OCI-LY7 (cell line): ENCODE measurements at regions not wholly inside any gene's neighbourhood (a gene's known extent, or its start where the extent isn't known, plus 50 kb on each side); places are given as distances from the start of the nearest gene placed in this dataset.

Source experiments
- BruUV-seq: library from RNA; stranded (reverse); fragments of 400-500 nt; replicated peaks from 2 replicates; lab custom pipeline; 2021; lab: Mats Ljungman, UMichigan
- CTCF ChIA-PET: fragments of 300-600 bp; sonication (Branson Sonifier 250); formaldehyde crosslinking; loops from one replicate; lab custom pipeline; 2022; ENCODE audit warnings: antibody characterized with exemption; ENCODE audit not compliant: unreplicated experiment; lab: Charles Lee
- POLR2A ChIA-PET: fragments of 300-600 bp; sonication (Branson Sonifier 250); formaldehyde crosslinking; loops from one replicate; lab custom pipeline; 2022; ENCODE audit warnings: antibody characterized with exemption; lab: Charles Lee
- DNase-seq: peaks from one replicate; pipeline ENCODE4 v3.0.0-alpha.2; 2015; ENCODE audit warnings: low spot score
- H2AFZ ChIP-seq: fragments of 200-600 bp; sonication (generic), shearing (Covaris generic); 2 replicates; pipeline ENCODE4 v1.6.1; 2014; ENCODE audit warnings: mild to moderate bottlenecking, antibody characterized with exemption, low read length, moderate library complexity
- H3K27ac ChIP-seq: fragments of 200-600 bp; sonication (generic); 2 replicates; pipeline ENCODE4 v1.5.1; 2014; ENCODE audit warnings: mixed run types, low read depth, mild to moderate bottlenecking, moderate library complexity, low read length, inconsistent platforms; ENCODE audit not compliant: poor library complexity, severe bottlenecking
- H3K36me3 ChIP-seq: fragments of 200-600 bp; sonication (generic); 2 replicates; pipeline ENCODE4 v1.6.1; 2014; ENCODE audit warnings: mild to moderate bottlenecking, antibody characterized with exemption, low read length, moderate library complexity, mixed read lengths; ENCODE audit not compliant: insufficient read depth
- H3K4me1 ChIP-seq: fragments of 200-600 bp; sonication (generic); 2 replicates; pipeline ENCODE4 v1.5.1; 2014; ENCODE audit warnings: mild to moderate bottlenecking, low read length; ENCODE audit not compliant: insufficient read depth, poor library complexity, severe bottlenecking
- H3K4me2 ChIP-seq: fragments of 200-600 bp; sonication (generic); 2 replicates; pipeline ENCODE4 v1.6.1; 2014; ENCODE audit warnings: mild to moderate bottlenecking, low read length
- H3K4me3 ChIP-seq: fragments of 200-600 bp; sonication (generic); 2 replicates; pipeline ENCODE4 v1.5.1; 2014; ENCODE audit warnings: mild to moderate bottlenecking, low read depth, low read length; ENCODE audit not compliant: poor library complexity, severe bottlenecking
- H3K79me2 ChIP-seq: fragments of 200-600 bp; sonication (generic); 2 replicates; pipeline ENCODE4 v1.6.1; 2016; ENCODE audit warnings: low read depth, mild to moderate bottlenecking, low read length, moderate library complexity, mixed read lengths; ENCODE audit not compliant: insufficient read depth
- H3K9me2 ChIP-seq: fragments of 200-600 bp; sonication (generic); 2 replicates; pipeline ENCODE4 v1.6.1; 2016; ENCODE audit warnings: mild to moderate bottlenecking, low read length, mixed read lengths; ENCODE audit not compliant: insufficient read depth
- H3K9me3 ChIP-seq: fragments of 200-600 bp; sonication (generic); 2 replicates; pipeline ENCODE4 v1.6.1; 2014; ENCODE audit warnings: mild to moderate bottlenecking, mixed run types, low read length, mixed read lengths
- H4K20me1 ChIP-seq: fragments of 200-600 bp; sonication (generic); 2 replicates; pipeline ENCODE4 v1.6.1; 2014; ENCODE audit warnings: mild to moderate bottlenecking, antibody characterized with exemption, low read length, moderate library complexity, mixed read lengths; ENCODE audit not compliant: insufficient read depth
- EZH2phosphoT487 ChIP-seq: fragments of 200-600 bp; sonication (generic); IDR thresholded peaks from 2 replicates; pipeline ENCODE4 v1.6.1; 2018; ENCODE audit warnings: low read depth, borderline replicate concordance, mild to moderate bottlenecking, mixed run types, antibody characterized with exemption, low read length, moderate library complexity, mixed read lengths
- intact Hi-C: fragments of 100-400 bp; cut with micrococcal nuclease; formaldehyde crosslinking; loops from one replicate; pipeline ENCODE4 v1.10.0; 2022; ENCODE audit not compliant: unreplicated experiment
- TF ChIP-seq, protein P1 (sequence below): fragments of 200-600 bp; sonication (generic); conservative IDR thresholded peaks from 2 replicates; pipeline ENCODE4 v1.5.1; 2014; ENCODE audit warnings: mild to moderate bottlenecking, antibody characterized with exemption, low read length, moderate library complexity, mixed read lengths

DNA sequence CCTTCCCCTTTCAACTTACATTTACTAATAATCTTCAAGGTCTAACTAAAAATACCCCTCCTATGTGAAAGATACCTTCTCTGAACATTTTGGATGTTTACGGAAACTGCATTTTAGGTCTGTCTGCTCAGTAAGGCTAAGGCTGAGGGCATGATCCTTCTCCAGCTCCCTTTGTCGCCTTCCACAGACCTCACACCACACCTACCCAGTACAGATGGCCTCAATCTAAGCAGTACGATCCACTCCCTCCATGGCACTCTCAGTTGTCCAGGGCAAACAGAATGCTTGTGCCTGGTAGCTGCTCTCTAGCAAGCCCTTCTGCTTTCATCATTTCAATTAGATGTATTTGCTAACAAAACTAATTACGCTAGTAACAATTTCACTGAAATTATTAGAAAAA, 178.3 kb downstream of the CNTN3 start:
- no peaks in the 10 kb centered on the region for H3K79me2 ChIP-seq
- no peaks in the 10 kb centered on the region for H4K20me1 ChIP-seq
- no peaks in the 10 kb centered on the region for H3K36me3 ChIP-seq
- H3K9me3 ChIP-seq: no peaks in the 10 kb centered on the region
- ChIA-PET POLR2A (no interaction called here), CTCF (no interaction called here)
- H3K4me2 ChIP-seq: no peak overlapping the region
- no peaks in the 10 kb centered on the region for H3K9me2 ChIP-seq
- no peak overlapping the region for H2AFZ ChIP-seq
- H3K4me1 ChIP-seq: no peaks in the 10 kb centered on the region
- no peak overlapping the region for H3K4me3 ChIP-seq
- no peak for DNase-seq
- no peak for TF ChIP-seq EZH2phosphoT487
- TF ChIP-seq, protein P1, sequence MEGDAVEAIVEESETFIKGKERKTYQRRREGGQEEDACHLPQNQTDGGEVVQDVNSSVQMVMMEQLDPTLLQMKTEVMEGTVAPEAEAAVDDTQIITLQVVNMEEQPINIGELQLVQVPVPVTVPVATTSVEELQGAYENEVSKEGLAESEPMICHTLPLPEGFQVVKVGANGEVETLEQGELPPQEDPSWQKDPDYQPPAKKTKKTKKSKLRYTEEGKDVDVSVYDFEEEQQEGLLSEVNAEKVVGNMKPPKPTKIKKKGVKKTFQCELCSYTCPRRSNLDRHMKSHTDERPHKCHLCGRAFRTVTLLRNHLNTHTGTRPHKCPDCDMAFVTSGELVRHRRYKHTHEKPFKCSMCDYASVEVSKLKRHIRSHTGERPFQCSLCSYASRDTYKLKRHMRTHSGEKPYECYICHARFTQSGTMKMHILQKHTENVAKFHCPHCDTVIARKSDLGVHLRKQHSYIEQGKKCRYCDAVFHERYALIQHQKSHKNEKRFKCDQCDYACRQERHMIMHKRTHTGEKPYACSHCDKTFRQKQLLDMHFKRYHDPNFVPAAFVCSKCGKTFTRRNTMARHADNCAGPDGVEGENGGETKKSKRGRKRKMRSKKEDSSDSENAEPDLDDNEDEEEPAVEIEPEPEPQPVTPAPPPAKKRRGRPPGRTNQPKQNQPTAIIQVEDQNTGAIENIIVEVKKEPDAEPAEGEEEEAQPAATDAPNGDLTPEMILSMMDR: no peak
- BruUV-seq: no TSS peak
- intact Hi-C loops: no loop called here
- H3K27ac ChIP-seq: no peak overlapping the region

DNA sequence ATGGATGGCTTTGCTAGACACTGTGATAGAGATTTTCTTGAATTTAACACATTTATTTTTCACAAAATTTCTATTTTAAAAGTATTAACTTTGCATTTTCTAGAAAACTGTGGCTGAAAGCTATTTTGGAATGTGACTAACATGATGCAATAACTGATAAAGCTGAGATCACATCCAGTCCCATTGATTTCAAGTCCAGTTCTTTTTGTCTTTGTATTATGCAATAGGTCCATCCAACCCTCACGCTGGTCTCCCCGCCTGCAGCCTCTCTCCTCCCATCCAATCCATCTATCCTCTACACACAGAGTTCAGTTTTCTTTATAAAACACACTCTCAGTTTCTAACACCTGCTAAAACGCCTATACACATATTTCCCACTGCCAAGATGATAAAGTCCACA, 178.8 kb downstream of the CNTN3 start:
- Histone ChIP-seq H3K9me3 (no peaks in the 10 kb centered on the region), H4K20me1 (no peaks in the 10 kb centered on the region), H3K9me2 (no peaks in the 10 kb centered on the region), H3K36me3 (no peaks in the 10 kb centered on the region), H3K79me2 (no peaks in the 10 kb centered on the region), H2AFZ (no peak overlapping the region), H3K4me3 (no peak overlapping the region), H3K27ac (no peak overlapping the region), H3K4me1 (no peaks in the 10 kb centered on the region), H3K4me2 (no peak overlapping the region)
- TF ChIP-seq, protein P1: no peak
- DNase-seq: no peak
- ChIA-PET CTCF (no interaction called here), POLR2A (no interaction called here)
- intact Hi-C loops: no loop called here
- BruUV-seq: no TSS peak

DNA sequence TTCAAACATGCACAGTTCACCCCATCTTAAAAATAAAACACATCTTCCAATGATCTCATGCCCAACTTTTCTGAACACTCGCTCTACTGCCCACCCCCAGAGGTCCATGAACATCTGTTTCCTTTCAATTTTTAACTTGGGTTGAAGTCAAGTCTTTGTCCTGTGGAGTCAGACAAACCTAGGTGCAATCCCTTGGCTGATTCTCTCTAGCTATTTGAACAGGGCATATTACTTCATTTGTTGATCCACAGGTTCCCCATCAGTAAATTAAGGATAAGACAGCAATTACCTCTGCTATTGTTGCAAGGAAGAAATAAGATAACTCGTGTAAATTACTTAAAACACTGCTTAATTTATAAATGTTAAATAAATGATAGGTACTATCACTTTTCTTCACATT, 180.1 kb downstream of the CNTN3 start:
- POLR2A ChIA-PET: no interaction called here
- CTCF ChIA-PET: no interaction called here
- Histone ChIP-seq H3K4me1 (no peaks in the 10 kb centered on the region), H3K27ac (no peak overlapping the region), H3K9me2 (no peaks in the 10 kb centered on the region), H3K79me2 (no peaks in the 10 kb centered on the region), H4K20me1 (no peaks in the 10 kb centered on the region), H3K4me3 (no peak overlapping the region), H3K9me3 (no peaks in the 10 kb centered on the region), H2AFZ (no peak overlapping the region), H3K4me2 (no peak overlapping the region), H3K36me3 (no peaks in the 10 kb centered on the region)
- TF ChIP-seq EZH2phosphoT487: no peak
- TF ChIP-seq, protein P1: no peak
- DNase-seq: no peak
- intact Hi-C loops: no loop called here
- no TSS peak for BruUV-seq
